ENCODE measurements at regions not wholly inside any gene's neighbourhood (a gene's known extent, or its start where the extent isn't known, plus 50 kb on each side); places are given as distances from the start of the nearest gene placed in this dataset.

DNA sequence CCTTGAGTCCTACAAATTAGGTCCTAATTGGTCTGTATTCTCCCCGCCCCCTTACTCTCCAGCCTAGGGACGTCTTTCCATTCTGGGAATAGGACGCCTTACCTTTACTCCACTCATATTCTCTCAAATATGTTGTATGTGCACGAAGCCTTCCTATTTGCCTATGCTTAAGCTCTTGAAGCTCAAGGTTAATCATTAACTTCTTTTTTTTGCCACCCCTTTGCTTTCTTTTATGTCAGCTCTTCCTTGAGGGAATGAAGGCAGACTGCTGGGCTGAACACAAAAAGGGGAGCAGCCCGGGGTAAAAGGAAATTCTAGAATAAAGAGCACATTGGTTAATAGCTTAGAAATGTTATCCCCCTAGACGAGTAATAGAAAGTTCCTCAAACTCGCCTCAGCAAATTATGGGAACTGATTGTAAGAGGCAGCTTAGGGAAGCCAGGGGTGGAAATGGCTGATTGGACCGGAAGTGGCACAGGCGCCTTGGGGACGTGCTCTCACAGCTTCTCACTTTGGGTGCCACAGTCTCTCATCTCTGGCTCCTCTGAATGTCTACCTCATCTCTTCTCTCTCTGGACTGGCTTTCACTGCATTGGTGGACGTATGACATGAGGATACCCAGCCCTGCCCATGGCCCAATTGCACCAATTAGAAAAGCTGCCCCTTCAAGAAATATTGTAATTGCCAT, 122.3 kb upstream of the IL12B start:
- H3K27ac ChIP-seq: no peak overlapping the region

DNA sequence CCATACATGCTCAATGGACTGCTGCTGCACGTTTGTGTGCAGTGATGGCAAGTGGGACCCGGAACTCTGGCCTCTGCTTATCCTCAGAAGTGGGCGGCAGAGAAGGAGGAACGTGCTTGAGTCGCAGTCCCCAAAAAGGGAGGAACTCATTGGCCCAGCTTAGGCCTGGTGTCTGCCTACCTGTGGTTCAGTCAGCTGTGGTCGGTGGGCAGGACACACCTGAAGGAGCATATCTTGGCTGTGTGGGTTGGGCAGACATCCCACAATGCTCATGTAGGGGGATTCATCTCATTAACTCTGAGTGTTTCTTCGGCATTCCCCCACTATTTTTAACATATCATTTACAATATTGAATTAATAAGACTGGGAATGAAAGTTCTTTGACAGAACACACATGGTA, 122.9 kb upstream of the IL12B start:
- no peak for TF ChIP-seq ZFX (IDR thresholded peaks at IDR 0.05; ENCODE audit: borderline replicate concordance)
- TF ChIP-seq, protein P1, sequence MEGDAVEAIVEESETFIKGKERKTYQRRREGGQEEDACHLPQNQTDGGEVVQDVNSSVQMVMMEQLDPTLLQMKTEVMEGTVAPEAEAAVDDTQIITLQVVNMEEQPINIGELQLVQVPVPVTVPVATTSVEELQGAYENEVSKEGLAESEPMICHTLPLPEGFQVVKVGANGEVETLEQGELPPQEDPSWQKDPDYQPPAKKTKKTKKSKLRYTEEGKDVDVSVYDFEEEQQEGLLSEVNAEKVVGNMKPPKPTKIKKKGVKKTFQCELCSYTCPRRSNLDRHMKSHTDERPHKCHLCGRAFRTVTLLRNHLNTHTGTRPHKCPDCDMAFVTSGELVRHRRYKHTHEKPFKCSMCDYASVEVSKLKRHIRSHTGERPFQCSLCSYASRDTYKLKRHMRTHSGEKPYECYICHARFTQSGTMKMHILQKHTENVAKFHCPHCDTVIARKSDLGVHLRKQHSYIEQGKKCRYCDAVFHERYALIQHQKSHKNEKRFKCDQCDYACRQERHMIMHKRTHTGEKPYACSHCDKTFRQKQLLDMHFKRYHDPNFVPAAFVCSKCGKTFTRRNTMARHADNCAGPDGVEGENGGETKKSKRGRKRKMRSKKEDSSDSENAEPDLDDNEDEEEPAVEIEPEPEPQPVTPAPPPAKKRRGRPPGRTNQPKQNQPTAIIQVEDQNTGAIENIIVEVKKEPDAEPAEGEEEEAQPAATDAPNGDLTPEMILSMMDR (IDR thresholded peaks at IDR 0.05): no peak
- H3K27ac ChIP-seq: no peak overlapping the region

More for the DNA sequence above, 122.3 kb upstream of the IL12B start:
- no peak for TF ChIP-seq ZFX (IDR thresholded peaks at IDR 0.05; ENCODE audit: borderline replicate concordance)
- TF ChIP-seq, protein P1 (IDR thresholded peaks at IDR 0.05): no peak

DNA sequence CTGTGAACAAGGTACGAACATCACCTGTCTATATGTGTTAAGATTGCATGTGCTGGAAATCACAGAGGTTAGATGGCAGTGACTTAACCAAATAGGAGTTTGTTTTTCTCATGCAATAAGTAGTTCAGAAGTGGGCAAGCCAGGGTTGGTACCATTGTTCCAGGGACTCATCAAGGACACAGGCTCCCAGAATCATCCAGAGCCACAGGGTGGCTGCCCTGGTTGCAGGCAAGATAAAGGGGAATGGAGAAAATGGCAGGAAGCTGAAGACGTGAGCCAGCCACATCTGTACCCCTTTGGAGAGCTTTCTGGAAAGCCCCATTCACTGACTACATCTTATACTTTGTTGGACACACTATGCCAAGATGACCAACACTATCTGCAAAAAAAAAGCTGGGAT, 126.0 kb upstream of the IL12B start:
- H3K27ac ChIP-seq: no peak overlapping the region
- TF ChIP-seq, protein P1 (IDR thresholded peaks at IDR 0.05): no peak
- no peak for TF ChIP-seq ZFX (IDR thresholded peaks at IDR 0.05; ENCODE audit: borderline replicate concordance)

DNA sequence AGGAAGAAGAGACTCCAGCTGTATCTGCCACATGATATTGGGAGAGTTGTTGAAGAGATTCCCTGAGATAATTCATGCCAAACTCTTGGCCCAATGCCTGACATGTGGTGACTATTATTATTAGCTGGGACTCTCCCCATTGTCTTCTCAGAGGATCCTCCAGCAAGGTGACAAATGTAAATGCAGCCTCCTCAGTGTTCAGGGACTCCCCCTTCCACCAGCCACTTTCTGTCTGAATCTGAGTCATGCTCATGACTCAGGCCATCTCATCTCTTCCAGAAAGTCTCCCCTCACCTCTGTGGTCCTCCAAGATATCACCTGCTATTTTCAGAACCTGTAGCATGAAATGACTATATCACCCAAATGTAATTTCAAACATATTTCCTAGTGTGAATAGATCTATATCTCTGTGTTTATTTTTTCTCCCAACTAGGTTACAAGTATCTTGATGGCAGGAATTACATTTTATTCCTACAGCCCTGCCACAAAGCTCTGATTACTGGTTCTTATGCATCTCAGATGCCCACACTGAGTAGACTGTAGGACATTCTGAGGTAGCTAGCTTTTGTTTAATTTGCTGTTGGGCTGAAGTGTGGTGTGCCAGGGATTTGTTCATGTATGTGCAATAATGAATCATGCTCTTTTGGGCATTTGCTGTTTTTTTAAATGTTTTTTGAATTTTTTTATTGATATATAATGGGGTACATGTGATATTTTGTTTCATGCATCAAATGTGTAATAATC, 126.6 kb upstream of the IL12B start:
- TF ChIP-seq, protein P1 (IDR thresholded peaks at IDR 0.05): no peak
- TF ChIP-seq ZFX (IDR thresholded peaks at IDR 0.05; ENCODE audit: borderline replicate concordance): no peak
- H3K27ac ChIP-seq: no peak overlapping the region

DNA sequence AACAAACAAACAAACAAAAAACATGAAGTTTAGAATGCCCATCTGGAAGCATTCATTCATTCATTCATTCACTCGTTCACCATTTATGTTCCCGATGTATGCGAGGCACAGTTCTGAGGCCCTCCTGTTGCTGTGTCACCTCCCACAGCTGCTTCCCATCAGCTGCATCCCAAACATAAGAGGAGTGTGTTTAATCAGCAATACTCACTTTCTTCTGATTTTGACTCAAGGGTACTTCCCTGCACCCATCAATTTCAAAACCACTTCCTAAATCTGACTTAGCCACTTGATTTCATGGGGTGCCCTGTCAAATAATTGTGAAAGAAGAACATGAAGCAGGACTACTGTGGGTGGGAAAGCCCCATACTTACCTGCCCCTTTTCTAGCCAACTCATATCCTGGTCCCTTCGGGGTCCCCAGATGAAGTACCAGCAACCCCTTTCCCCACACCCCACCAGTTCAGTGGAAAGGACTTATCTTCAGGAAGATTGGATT, 128.0 kb upstream of the IL12B start:
- TF ChIP-seq ZFX (IDR thresholded peaks at IDR 0.05; ENCODE audit: borderline replicate concordance): no peak
- TF ChIP-seq, protein P1 (IDR thresholded peaks at IDR 0.05): no peak
- no peak overlapping the region for H3K27ac ChIP-seq

DNA sequence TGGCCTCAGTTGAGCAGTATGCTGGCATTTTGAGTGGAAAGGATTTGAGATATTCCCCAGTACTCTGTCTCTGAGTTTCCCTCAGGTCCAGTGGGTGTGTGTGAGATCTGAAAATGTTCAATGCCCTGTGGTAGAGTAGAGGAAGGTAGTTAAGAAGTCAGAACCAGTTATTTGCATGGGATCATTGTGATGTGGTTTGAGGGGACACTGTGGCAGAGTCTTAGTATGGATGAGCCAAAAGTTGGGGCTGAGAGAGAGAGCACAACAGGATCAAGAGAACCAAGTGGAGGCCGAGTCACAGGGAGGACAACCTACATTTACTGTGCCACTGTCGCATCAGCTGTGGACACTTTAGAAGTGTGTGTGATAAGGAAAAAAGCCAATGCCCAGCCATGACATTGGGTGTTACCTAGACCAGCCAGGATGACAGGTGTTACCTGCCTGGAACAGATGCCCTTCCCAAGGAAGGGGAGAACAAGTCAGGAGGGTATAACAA, 128.9 kb upstream of the IL12B start:
- H3K27ac ChIP-seq: no peak overlapping the region
- TF ChIP-seq, protein P1 (IDR thresholded peaks at IDR 0.05): no peak
- TF ChIP-seq ZFX (IDR thresholded peaks at IDR 0.05; ENCODE audit: borderline replicate concordance): no peak
